Kidney (tissue), 13 donors: ENCODE measurements at regions not wholly inside any gene's neighbourhood (a gene's known extent, or its start where the extent isn't known, plus 50 kb on each side); places are given as distances from the start of the nearest gene placed in this dataset.
"Not testable (repeated sequence)": the region's sequence is repeated elsewhere in the genome, so short reads cannot be mapped to it uniquely, and the experiment has no call there.

Source experiments
- DNase-seq, 5 donors: peaks; one replicate each; pipeline ENCODE4 v3.0.0-alpha.2; 2013 to 2020
- FAIRE-seq: peaks from 2 replicates; lab custom pipeline; 2012; peaks lifted over from hg19 to GRCh38; lab: Jason Lieb, UNC
- H3K27ac ChIP-seq, 2 donors: one replicate each; pipeline ENCODE4 v1.7.0; 2013; ENCODE audit warnings: low read depth in 2 of 2, low read length in 2 of 2, inconsistent platforms in 1 of 2
- H3K27me3 ChIP-seq: one replicate; pipeline ENCODE4 v1.7.1; 2013; ENCODE audit warnings: low read length, inconsistent platforms; ENCODE audit not compliant: control insufficient read depth, insufficient read depth
- H3K36me3 ChIP-seq, 3 donors: one replicate each; pipeline versions ENCODE4 v1.7.0 to v1.7.1; 2013; ENCODE audit warnings: low read length in 3 of 3, control low read depth in 1 of 3, inconsistent platforms in 1 of 3; ENCODE audit not compliant: insufficient read depth in 3 of 3, control insufficient read depth in 2 of 3
- H3K4me1 ChIP-seq, 3 donors: one replicate each; pipeline versions ENCODE4 v1.7.0 to v1.7.1; 2013; ENCODE audit warnings: low read length in 3 of 3, inconsistent platforms in 1 of 3, low read depth in 1 of 3; ENCODE audit not compliant: control insufficient read depth in 2 of 3, insufficient read depth in 2 of 3
- H3K4me3 ChIP-seq, 3 donors: one replicate each; pipeline versions ENCODE4 v1.7.0 to v1.8.1; 2013; ENCODE audit warnings: low read length in 3 of 3, control low read depth in 1 of 3, inconsistent platforms in 1 of 3
- H3K9ac ChIP-seq, 3 donors: one replicate each; pipeline versions ENCODE4 v1.7.0 to v1.7.1; 2013; ENCODE audit warnings: low read length in 3 of 3, control low read depth in 1 of 3, inconsistent platforms in 1 of 3
- H3K9me3 ChIP-seq, 3 donors: one replicate each; pipeline versions ENCODE4 v1.7.0 to v1.7.1; 2013; ENCODE audit warnings: low read length in 3 of 3, control low read depth in 1 of 3, inconsistent platforms in 1 of 3; ENCODE audit not compliant: control insufficient read depth in 2 of 3, insufficient read depth in 1 of 3
- intact Hi-C: fragments of 100-400 bp; cut with DNase I; formaldehyde crosslinking; loops from one replicate; pipeline ENCODE4 v1.11.1; 2022
- TF ChIP-seq, protein P1 (sequence below): IDR thresholded peaks from 3 replicates; pipeline ENCODE4 v1.5.1; 2012; ENCODE audit warnings: mild to moderate bottlenecking, moderate library complexity, borderline replicate concordance; ENCODE audit not compliant: insufficient read depth; ENCODE audit errors: extremely low read depth
- donor health status: control.
- donor health status: control.
- donor health status: control.
- donor health status: control.
- donor health status: control.
- donor health status: DM: yes; HTN: yes; CAD: no.
- donor health status: Normal renal cell carcinoma (clear cell type).

DNA sequence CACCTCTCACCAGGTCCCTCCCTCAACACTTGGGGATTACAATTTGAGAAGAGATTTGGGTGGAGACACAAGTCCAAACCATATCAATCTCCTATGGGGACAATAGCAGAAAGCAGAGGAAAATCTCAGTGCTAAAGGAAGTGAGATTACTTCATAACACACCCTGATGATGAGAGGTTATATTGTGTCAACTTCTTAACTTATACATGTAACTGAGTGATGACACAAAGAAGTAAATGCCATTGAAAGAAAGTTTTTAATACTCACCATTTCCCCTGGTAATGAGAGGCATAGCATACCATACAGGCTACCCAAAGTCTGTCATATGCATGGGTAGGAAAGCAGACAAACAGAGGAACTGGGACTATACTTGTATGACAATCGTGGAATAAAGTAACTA, 137.2 kb downstream of the MMUT start:
- H3K9me3 ChIP-seq: no peaks in the 10 kb centered on the region
- intact Hi-C loops: no loop called here
- no peak overlapping the region for H3K4me3 ChIP-seq
- FAIRE-seq (no peak), DNase-seq (no peak)
- no peaks in the 10 kb centered on the region for H3K27me3 ChIP-seq
- no peaks in the 10 kb centered on the region for H3K4me1 ChIP-seq
- no peaks in the 10 kb centered on the region for H3K36me3 ChIP-seq
- no peak overlapping the region for H3K27ac ChIP-seq
- TF ChIP-seq, protein P1, sequence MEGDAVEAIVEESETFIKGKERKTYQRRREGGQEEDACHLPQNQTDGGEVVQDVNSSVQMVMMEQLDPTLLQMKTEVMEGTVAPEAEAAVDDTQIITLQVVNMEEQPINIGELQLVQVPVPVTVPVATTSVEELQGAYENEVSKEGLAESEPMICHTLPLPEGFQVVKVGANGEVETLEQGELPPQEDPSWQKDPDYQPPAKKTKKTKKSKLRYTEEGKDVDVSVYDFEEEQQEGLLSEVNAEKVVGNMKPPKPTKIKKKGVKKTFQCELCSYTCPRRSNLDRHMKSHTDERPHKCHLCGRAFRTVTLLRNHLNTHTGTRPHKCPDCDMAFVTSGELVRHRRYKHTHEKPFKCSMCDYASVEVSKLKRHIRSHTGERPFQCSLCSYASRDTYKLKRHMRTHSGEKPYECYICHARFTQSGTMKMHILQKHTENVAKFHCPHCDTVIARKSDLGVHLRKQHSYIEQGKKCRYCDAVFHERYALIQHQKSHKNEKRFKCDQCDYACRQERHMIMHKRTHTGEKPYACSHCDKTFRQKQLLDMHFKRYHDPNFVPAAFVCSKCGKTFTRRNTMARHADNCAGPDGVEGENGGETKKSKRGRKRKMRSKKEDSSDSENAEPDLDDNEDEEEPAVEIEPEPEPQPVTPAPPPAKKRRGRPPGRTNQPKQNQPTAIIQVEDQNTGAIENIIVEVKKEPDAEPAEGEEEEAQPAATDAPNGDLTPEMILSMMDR: no peak
- H3K9ac ChIP-seq: no peak overlapping the region

DNA sequence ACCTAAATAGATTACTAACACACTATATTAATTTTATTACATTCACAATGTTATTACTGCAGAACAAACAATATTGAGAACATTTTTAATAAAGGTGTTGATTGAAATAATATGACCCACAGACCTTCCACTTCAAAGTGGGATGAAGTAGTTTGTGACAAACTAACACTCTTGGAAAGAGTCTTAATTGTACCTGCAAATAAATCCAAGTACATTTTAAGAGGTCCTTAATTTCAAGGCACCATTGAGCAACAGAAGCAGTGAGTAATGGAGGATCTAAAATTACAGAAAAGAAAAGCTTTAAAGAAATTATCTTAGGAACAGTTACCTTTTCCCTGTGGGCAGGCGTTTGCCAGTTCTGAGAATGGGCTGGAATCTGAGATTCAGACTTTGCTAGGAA, 140.2 kb downstream of the MMUT start:
- Histone ChIP-seq H3K4me1 (no peaks in the 10 kb centered on the region), H3K27ac (no peak overlapping the region), H3K9ac (no peak overlapping the region), H3K27me3 (no peaks in the 10 kb centered on the region), H3K4me3 (no peak overlapping the region), H3K36me3 (no peaks in the 10 kb centered on the region), H3K9me3 (no peaks in the 10 kb centered on the region)
- DNase-seq (no peak), FAIRE-seq (no peak)
- TF ChIP-seq, protein P1: no peak
- intact Hi-C loops: no loop called here

- intact Hi-C loops: no loop called here
- FAIRE-seq: no peak
- H3K9ac ChIP-seq: no peak overlapping the region
- TF ChIP-seq, protein P1: no peak
- no peaks in the 10 kb centered on the region for H3K27me3 ChIP-seq
- H3K4me1 ChIP-seq: no peaks in the 10 kb centered on the region
- no peaks in the 10 kb centered on the region for H3K36me3 ChIP-seq
- H3K27ac ChIP-seq: no peak overlapping the region
- no peak overlapping the region for H3K4me3 ChIP-seq
- H3K9me3 ChIP-seq: no peaks in the 10 kb centered on the region
- DNase-seq: peak in 2 of 5 donors; percentile 10 to 55
Observed at GRCh38 chr6:49321561-49322072, 141.4 kb downstream of the MMUT start.

GRCh38 chr6:49305010-49305409, 158.0 kb downstream of the MMUT start:
- intact Hi-C loops: no loop called here
- Histone ChIP-seq H3K4me1 (no peaks in the 10 kb centered on the region), H3K9ac (no peak overlapping the region), H3K4me3 (no peak overlapping the region), H3K27me3 (no peaks in the 10 kb centered on the region), H3K36me3 (no peaks in the 10 kb centered on the region), H3K9me3 (no peaks in the 10 kb centered on the region), H3K27ac (no peak overlapping the region)
- DNase-seq: no peak
- no peak for FAIRE-seq
- TF ChIP-seq, protein P1: no peak

DNA sequence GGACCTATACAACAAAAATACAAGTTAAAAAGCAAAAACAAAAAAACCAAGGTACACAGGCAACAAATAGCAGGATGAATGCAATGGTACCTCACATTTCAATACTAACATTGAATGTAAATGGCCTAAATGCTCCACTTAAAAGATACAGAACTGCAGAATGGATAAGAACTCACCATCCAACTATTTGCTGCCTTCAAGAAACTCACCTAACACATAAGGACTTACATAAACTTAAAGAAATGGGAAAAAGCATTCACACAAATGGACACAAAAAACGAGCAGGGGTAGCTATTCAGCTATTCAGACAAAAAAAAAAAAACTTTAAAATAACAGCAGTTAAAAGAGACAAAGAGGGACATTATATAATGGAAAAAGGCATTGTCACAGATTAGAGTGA, 158.7 kb downstream of the MMUT start:
- H3K9me3 ChIP-seq, H3K9ac ChIP-seq, H3K4me1 ChIP-seq, intact Hi-C loops, H3K27me3 ChIP-seq, H3K27ac ChIP-seq, H3K36me3 ChIP-seq, DNase-seq, FAIRE-seq, H3K4me3 ChIP-seq: not testable (repeated sequence)
